ENCODE measurements at regions not wholly inside any gene's neighbourhood (a gene's known extent, or its start where the extent isn't known, plus 50 kb on each side); places are given as distances from the start of the nearest gene placed in this dataset.

GRCh38 chr9:17863924-17864323 is 285.1 kb downstream of the SH3GL2 start:
- Histone ChIP-seq H3K27me3 (ENCODE audit: control insufficient read depth in 2 of 2, insufficient read depth in 2 of 2, low read length in 2 of 2) (no peaks in the 10 kb centered on the region), H3K36me3 (ENCODE audit: control insufficient read depth in 2 of 2, insufficient read depth in 2 of 2, low read length in 2 of 2) (no peaks in the 10 kb centered on the region), H3K9me3 (ENCODE audit: control insufficient read depth in 2 of 2, low read length in 2 of 2) (no peaks in the 10 kb centered on the region), H3K4me3 (ENCODE audit: low read length in 2 of 2) (no peak overlapping the region), H3K4me1 (ENCODE audit: control insufficient read depth in 2 of 2, insufficient read depth in 2 of 2, low read length in 2 of 2) (no peaks in the 10 kb centered on the region), H3K27ac (ENCODE audit: low read depth in 2 of 2, low read length in 2 of 2) (no peak overlapping the region), H3K9ac (ENCODE audit: low read depth in 1 of 2, low read length in 2 of 2) (no peak overlapping the region)

GRCh38 chr9:17864951-17865350 is 286.1 kb downstream of the SH3GL2 start:
- H3K4me3 ChIP-seq (ENCODE audit: low read length in 2 of 2) = no peak overlapping the region
- no peaks in the 10 kb centered on the region for H3K4me1 ChIP-seq (ENCODE audit: control insufficient read depth in 2 of 2, insufficient read depth in 2 of 2, low read length in 2 of 2)
- no peak overlapping the region for H3K27ac ChIP-seq (ENCODE audit: low read depth in 2 of 2, low read length in 2 of 2)
- no peaks in the 10 kb centered on the region for H3K27me3 ChIP-seq (ENCODE audit: control insufficient read depth in 2 of 2, insufficient read depth in 2 of 2, low read length in 2 of 2)
- no peak overlapping the region for H3K9ac ChIP-seq (ENCODE audit: low read depth in 1 of 2, low read length in 2 of 2)
- no peaks in the 10 kb centered on the region for H3K36me3 ChIP-seq (ENCODE audit: control insufficient read depth in 2 of 2, insufficient read depth in 2 of 2, low read length in 2 of 2)
- H3K9me3 ChIP-seq (ENCODE audit: control insufficient read depth in 2 of 2, low read length in 2 of 2) = no peaks in the 10 kb centered on the region

GRCh38 chr9:17865881-17866280 is 287.0 kb downstream of the SH3GL2 start:
- H3K9me3 ChIP-seq (ENCODE audit: control insufficient read depth in 2 of 2, low read length in 2 of 2) = no peaks in the 10 kb centered on the region
- no peak overlapping the region for H3K9ac ChIP-seq (ENCODE audit: low read depth in 1 of 2, low read length in 2 of 2)
- H3K36me3 ChIP-seq (ENCODE audit: control insufficient read depth in 2 of 2, insufficient read depth in 2 of 2, low read length in 2 of 2) = no peaks in the 10 kb centered on the region
- no peak overlapping the region for H3K27ac ChIP-seq (ENCODE audit: low read depth in 2 of 2, low read length in 2 of 2)
- H3K4me3 ChIP-seq (ENCODE audit: low read length in 2 of 2) = no peak overlapping the region
- H3K27me3 ChIP-seq (ENCODE audit: control insufficient read depth in 2 of 2, insufficient read depth in 2 of 2, low read length in 2 of 2) = no peaks in the 10 kb centered on the region
- H3K4me1 ChIP-seq (ENCODE audit: control insufficient read depth in 2 of 2, insufficient read depth in 2 of 2, low read length in 2 of 2) = no peaks in the 10 kb centered on the region

DNA sequence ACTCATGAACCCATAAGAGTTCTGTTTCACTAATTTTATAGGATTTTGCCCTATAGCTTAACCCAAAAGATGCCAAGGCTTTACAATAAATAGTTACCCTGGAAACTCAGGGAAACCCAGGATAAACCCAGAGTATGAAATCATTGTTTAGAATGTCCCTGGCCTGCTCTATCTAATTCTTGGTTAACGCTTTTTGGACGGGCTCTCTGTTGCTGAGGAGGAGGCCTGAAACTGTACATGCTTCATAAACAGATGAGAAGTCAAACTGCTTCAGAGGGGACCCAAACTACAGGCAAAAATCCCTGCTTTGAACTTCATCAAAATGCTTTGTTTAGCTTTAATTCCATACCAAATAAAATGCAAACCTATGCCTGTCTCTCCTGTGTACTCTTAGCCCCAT is 291.9 kb downstream of the SH3GL2 start:
- Histone ChIP-seq H3K9me3 (ENCODE audit: control insufficient read depth in 2 of 2, low read length in 2 of 2) (no peaks in the 10 kb centered on the region), H3K4me3 (ENCODE audit: low read length in 2 of 2) (no peak overlapping the region), H3K4me1 (ENCODE audit: control insufficient read depth in 2 of 2, insufficient read depth in 2 of 2, low read length in 2 of 2) (no peaks in the 10 kb centered on the region), H3K27ac (ENCODE audit: low read depth in 2 of 2, low read length in 2 of 2) (no peak overlapping the region), H3K27me3 (ENCODE audit: control insufficient read depth in 2 of 2, insufficient read depth in 2 of 2, low read length in 2 of 2) (no peaks in the 10 kb centered on the region), H3K36me3 (ENCODE audit: control insufficient read depth in 2 of 2, insufficient read depth in 2 of 2, low read length in 2 of 2) (no peaks in the 10 kb centered on the region), H3K9ac (ENCODE audit: low read depth in 1 of 2, low read length in 2 of 2) (no peak overlapping the region)

- H3K27ac ChIP-seq (ENCODE audit: low read depth in 2 of 2, low read length in 2 of 2) = no peak overlapping the region
- no peaks in the 10 kb centered on the region for H3K36me3 ChIP-seq (ENCODE audit: control insufficient read depth in 2 of 2, insufficient read depth in 2 of 2, low read length in 2 of 2)
- no peaks in the 10 kb centered on the region for H3K9me3 ChIP-seq (ENCODE audit: control insufficient read depth in 2 of 2, low read length in 2 of 2)
- no peak overlapping the region for H3K9ac ChIP-seq (ENCODE audit: low read depth in 1 of 2, low read length in 2 of 2)
- no peaks in the 10 kb centered on the region for H3K27me3 ChIP-seq (ENCODE audit: control insufficient read depth in 2 of 2, insufficient read depth in 2 of 2, low read length in 2 of 2)
- H3K4me3 ChIP-seq (ENCODE audit: low read length in 2 of 2) = no peak overlapping the region
- H3K4me1 ChIP-seq (ENCODE audit: control insufficient read depth in 2 of 2, insufficient read depth in 2 of 2, low read length in 2 of 2) = no peaks in the 10 kb centered on the region
Measured at GRCh38 chr9:17871213-17871890, 292.5 kb downstream of the SH3GL2 start.

DNA sequence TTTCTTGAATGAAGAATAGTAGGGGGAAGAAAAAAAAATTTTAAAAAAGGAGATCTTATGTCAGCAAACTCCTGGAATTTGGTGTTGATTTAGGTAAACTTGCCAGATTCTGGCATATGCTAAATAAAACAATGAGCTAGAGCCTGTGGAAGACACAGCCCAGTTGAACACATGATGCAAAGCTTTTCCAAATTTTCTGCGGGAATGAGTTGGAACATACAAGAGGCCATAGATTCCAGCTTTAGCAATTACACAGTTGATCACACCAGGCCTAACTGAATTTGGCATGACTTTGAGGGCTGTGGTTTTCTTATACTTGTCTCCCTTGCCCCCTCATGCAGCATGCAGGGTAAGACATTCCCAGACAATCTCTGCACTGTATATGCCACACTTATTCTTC is 297.0 kb downstream of the SH3GL2 start:
- Histone ChIP-seq H3K27me3 (ENCODE audit: control insufficient read depth in 2 of 2, insufficient read depth in 2 of 2, low read length in 2 of 2) (no peaks in the 10 kb centered on the region), H3K27ac (ENCODE audit: low read depth in 2 of 2, low read length in 2 of 2) (no peak overlapping the region)

GRCh38 chr9:17876687-17877086 is 297.8 kb downstream of the SH3GL2 start:
- no peaks in the 10 kb centered on the region for H3K27me3 ChIP-seq (ENCODE audit: control insufficient read depth in 2 of 2, insufficient read depth in 2 of 2, low read length in 2 of 2)
- no peaks in the 10 kb centered on the region for H3K4me1 ChIP-seq (ENCODE audit: control insufficient read depth in 2 of 2, insufficient read depth in 2 of 2, low read length in 2 of 2)
- no peak overlapping the region for H3K4me3 ChIP-seq (ENCODE audit: low read length in 2 of 2)
- H3K9ac ChIP-seq (ENCODE audit: low read depth in 1 of 2, low read length in 2 of 2) = no peak overlapping the region
- H3K27ac ChIP-seq (ENCODE audit: low read depth in 2 of 2, low read length in 2 of 2) = no peak overlapping the region
- H3K36me3 ChIP-seq (ENCODE audit: control insufficient read depth in 2 of 2, insufficient read depth in 2 of 2, low read length in 2 of 2) = no peaks in the 10 kb centered on the region
- no peaks in the 10 kb centered on the region for H3K9me3 ChIP-seq (ENCODE audit: control insufficient read depth in 2 of 2, low read length in 2 of 2)

More for the DNA sequence above, 297.0 kb downstream of the SH3GL2 start:
- H3K36me3 ChIP-seq (ENCODE audit: control insufficient read depth in 2 of 2, insufficient read depth in 2 of 2, low read length in 2 of 2) = no peaks in the 10 kb centered on the region
- no peak overlapping the region for H3K4me3 ChIP-seq (ENCODE audit: low read length in 2 of 2)
- no peak overlapping the region for H3K9ac ChIP-seq (ENCODE audit: low read depth in 1 of 2, low read length in 2 of 2)
- H3K4me1 ChIP-seq (ENCODE audit: control insufficient read depth in 2 of 2, insufficient read depth in 2 of 2, low read length in 2 of 2) = no peaks in the 10 kb centered on the region
- H3K9me3 ChIP-seq (ENCODE audit: control insufficient read depth in 2 of 2, low read length in 2 of 2) = no peaks in the 10 kb centered on the region

DNA sequence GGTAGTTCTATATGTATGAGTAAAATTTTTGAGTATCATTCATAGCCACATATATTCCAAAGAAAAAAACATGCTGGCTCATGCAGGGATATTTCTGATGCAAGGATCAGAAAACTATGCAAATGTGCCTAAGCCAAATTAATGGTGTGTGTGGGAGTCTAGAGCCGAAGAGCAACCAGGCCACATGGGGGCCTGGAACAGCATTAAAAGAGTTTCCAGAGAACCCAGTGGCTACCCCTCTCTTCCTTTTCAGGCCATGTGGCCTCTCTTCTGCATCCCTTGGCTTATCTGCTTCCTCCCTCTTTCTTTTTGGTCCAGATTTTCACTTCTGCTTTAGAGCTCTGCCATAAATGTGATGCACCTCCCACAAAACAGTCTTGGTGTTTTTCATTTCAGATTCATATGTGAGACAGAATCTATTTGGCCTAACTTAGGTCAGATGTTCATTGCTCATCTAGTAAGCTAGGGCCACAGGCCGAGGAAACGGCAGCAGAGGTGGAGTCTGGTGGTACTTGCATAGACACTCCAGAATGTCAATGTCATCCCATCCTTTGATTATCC is 300.0 kb downstream of the SH3GL2 start:
- no peaks in the 10 kb centered on the region for H3K27me3 ChIP-seq (ENCODE audit: control insufficient read depth in 2 of 2, insufficient read depth in 2 of 2, low read length in 2 of 2)
- H3K4me3 ChIP-seq (ENCODE audit: low read length in 2 of 2) = no peak overlapping the region
- no peaks in the 10 kb centered on the region for H3K36me3 ChIP-seq (ENCODE audit: control insufficient read depth in 2 of 2, insufficient read depth in 2 of 2, low read length in 2 of 2)
- no peaks in the 10 kb centered on the region for H3K9me3 ChIP-seq (ENCODE audit: control insufficient read depth in 2 of 2, low read length in 2 of 2)
- no peaks in the 10 kb centered on the region for H3K4me1 ChIP-seq (ENCODE audit: control insufficient read depth in 2 of 2, insufficient read depth in 2 of 2, low read length in 2 of 2)
- no peak overlapping the region for H3K9ac ChIP-seq (ENCODE audit: low read depth in 1 of 2, low read length in 2 of 2)
- no peak overlapping the region for H3K27ac ChIP-seq (ENCODE audit: low read depth in 2 of 2, low read length in 2 of 2)

- Histone ChIP-seq H3K4me1 (ENCODE audit: control insufficient read depth in 2 of 2, insufficient read depth in 2 of 2, low read length in 2 of 2) (no peaks in the 10 kb centered on the region), H3K9me3 (ENCODE audit: control insufficient read depth in 2 of 2, low read length in 2 of 2) (no peaks in the 10 kb centered on the region), H3K4me3 (ENCODE audit: low read length in 2 of 2) (no peak overlapping the region), H3K27me3 (ENCODE audit: control insufficient read depth in 2 of 2, insufficient read depth in 2 of 2, low read length in 2 of 2) (no peaks in the 10 kb centered on the region), H3K27ac (ENCODE audit: low read depth in 2 of 2, low read length in 2 of 2) (no peak overlapping the region), H3K9ac (ENCODE audit: low read depth in 1 of 2, low read length in 2 of 2) (no peak overlapping the region), H3K36me3 (ENCODE audit: control insufficient read depth in 2 of 2, insufficient read depth in 2 of 2, low read length in 2 of 2) (no peaks in the 10 kb centered on the region)
Measured at GRCh38 chr9:17881371-17881770, 302.5 kb downstream of the SH3GL2 start.

- Histone ChIP-seq H3K4me1 (ENCODE audit: control insufficient read depth in 2 of 2, insufficient read depth in 2 of 2, low read length in 2 of 2) (no peaks in the 10 kb centered on the region), H3K27me3 (ENCODE audit: control insufficient read depth in 2 of 2, insufficient read depth in 2 of 2, low read length in 2 of 2) (no peaks in the 10 kb centered on the region), H3K9ac (ENCODE audit: low read depth in 1 of 2, low read length in 2 of 2) (no peak overlapping the region), H3K4me3 (ENCODE audit: low read length in 2 of 2) (no peak overlapping the region), H3K36me3 (ENCODE audit: control insufficient read depth in 2 of 2, insufficient read depth in 2 of 2, low read length in 2 of 2) (no peaks in the 10 kb centered on the region), H3K9me3 (ENCODE audit: control insufficient read depth in 2 of 2, low read length in 2 of 2) (no peaks in the 10 kb centered on the region), H3K27ac (ENCODE audit: low read depth in 2 of 2, low read length in 2 of 2) (no peak overlapping the region)
Measured at GRCh38 chr9:17882688-17883594, 304.1 kb downstream of the SH3GL2 start.

All from mucosa of rectum (tissue), 2 donors.